ENCODE measurements at regions not wholly inside any gene's neighbourhood (a gene's known extent, or its start where the extent isn't known, plus 50 kb on each side); places are given as distances from the start of the nearest gene placed in this dataset.

DNA sequence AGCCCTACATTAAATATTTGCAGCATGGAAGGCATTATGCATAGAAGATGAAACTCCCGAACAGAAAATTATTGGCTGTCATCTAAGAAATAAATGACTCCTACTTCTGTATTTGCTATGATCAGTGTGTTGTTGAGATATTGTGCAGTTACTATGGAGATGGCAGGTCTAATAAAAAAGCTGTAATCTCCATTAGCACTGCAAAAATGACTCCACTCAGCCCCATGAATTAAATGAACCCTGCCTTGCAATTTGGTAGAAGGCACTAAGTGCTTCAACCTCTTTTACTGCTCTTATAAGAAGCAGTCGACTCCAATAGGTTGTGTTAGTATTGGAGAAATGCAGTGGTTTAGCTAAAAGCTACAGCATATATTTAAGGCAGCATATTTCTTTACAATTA, 290.0 kb upstream of the PHYHIPL start:
- no peaks in the 10 kb centered on the region for H4K20me1 ChIP-seq (ENCODE audit: control insufficient read depth, insufficient read depth, low read length, poor library complexity, severe bottlenecking)
- no peaks in the 10 kb centered on the region for H3K27me3 Mint-ChIP-seq
- H3K9me3 ChIP-seq (ENCODE audit: control extremely low read depth in 1 of 3, control insufficient read depth in 2 of 3, insufficient read depth in 1 of 3, low read length in 2 of 3), result peaks cover 0 to 4% (median 0%) of the 10 kb centered on the region in 3 donors

DNA sequence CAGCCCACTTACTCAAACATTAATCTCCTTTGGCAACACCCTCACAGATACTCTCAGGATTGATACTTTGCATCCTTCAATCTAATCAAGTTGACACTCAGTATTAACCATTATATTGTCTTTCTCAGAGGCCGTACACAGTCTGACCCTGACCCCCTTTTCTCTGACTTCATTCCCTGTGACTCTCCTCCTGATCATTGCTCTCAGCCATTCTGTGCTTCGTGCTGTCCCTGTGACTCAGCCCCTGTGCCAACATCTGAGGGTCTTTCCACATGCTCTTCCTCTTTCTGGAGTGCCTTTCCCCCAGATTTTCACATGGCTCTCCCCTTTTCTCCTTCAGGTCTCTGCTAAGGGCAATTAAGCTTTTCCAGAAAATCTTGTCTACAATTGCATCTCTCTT, 289.0 kb upstream of the PHYHIPL start:
- ChIA-PET CTCF (no interaction called here), POLR2A (no interaction called here)
- Mint-ChIP-seq H3K9me3 (ENCODE audit: insufficient read depth) (peaks cover under 1% of the 10 kb centered on the region), H3K4me3 (no peak overlapping the region), H3K4me1 (no peaks in the 10 kb centered on the region), H3K27ac (no peak overlapping the region), H3K27me3 (no peaks in the 10 kb centered on the region)
- 69% methylated on average over 2 of the region's 2 CpGs for WGBS (ENCODE audit: insufficient coverage)
- intact Hi-C loops (cut with micrococcal nuclease), result no loop called here
- Histone ChIP-seq H4K20me1 (ENCODE audit: control insufficient read depth, insufficient read depth, low read length, poor library complexity, severe bottlenecking) (no peaks in the 10 kb centered on the region), H3K4me1 (ENCODE audit: control insufficient read depth in 2 of 2, insufficient read depth in 2 of 2, low read length in 2 of 2) (no peaks in the 10 kb centered on the region), H2AFZ (ENCODE audit: insufficient read depth, low read depth, low read length, poor library complexity, severe bottlenecking) (no peak overlapping the region), H3K79me2 (ENCODE audit: control insufficient read depth, insufficient read depth, low read length) (no peaks in the 10 kb centered on the region), H3K27ac (ENCODE audit: low read length in 2 of 2) (no peak overlapping the region), H3K9ac (ENCODE audit: low read length) (no peak overlapping the region), H3K27me3 (replicated peaks in 1 of 4; ENCODE audit: control extremely low read depth in 1 of 4, control insufficient read depth in 3 of 4, insufficient read depth in 4 of 4, low read length in 3 of 4) (no peaks in the 10 kb centered on the region), H3K4me2 (replicated peaks; ENCODE audit: low read depth, low read length, poor library complexity, severe bottlenecking) (no peak overlapping the region), H3K4me3 (ENCODE audit: control extremely low read depth in 1 of 5, extremely low read depth in 1 of 5, insufficient read depth in 1 of 5, low read depth in 2 of 5, low read length in 4 of 5) (no peak overlapping the region), H3K36me3 (replicated peaks in 1 of 2; ENCODE audit: control extremely low read depth in 1 of 2, control insufficient read depth in 1 of 2, extremely low read depth in 1 of 2, insufficient read depth in 2 of 2, low read length in 1 of 2) (no peaks in the 10 kb centered on the region), H3K9me3 (ENCODE audit: control extremely low read depth in 1 of 3, control insufficient read depth in 2 of 3, insufficient read depth in 1 of 3, low read length in 2 of 3) (peaks cover 0 to 4% (median 0%) of the 10 kb centered on the region in 3 donors)
- TF ChIP-seq EZH2 (IDR thresholded peaks at IDR 0.05; ENCODE audit: borderline replicate concordance, insufficient read depth, low read depth, low read length, poor library complexity, severe bottlenecking), result no peak
- TF ChIP-seq, protein P1, sequence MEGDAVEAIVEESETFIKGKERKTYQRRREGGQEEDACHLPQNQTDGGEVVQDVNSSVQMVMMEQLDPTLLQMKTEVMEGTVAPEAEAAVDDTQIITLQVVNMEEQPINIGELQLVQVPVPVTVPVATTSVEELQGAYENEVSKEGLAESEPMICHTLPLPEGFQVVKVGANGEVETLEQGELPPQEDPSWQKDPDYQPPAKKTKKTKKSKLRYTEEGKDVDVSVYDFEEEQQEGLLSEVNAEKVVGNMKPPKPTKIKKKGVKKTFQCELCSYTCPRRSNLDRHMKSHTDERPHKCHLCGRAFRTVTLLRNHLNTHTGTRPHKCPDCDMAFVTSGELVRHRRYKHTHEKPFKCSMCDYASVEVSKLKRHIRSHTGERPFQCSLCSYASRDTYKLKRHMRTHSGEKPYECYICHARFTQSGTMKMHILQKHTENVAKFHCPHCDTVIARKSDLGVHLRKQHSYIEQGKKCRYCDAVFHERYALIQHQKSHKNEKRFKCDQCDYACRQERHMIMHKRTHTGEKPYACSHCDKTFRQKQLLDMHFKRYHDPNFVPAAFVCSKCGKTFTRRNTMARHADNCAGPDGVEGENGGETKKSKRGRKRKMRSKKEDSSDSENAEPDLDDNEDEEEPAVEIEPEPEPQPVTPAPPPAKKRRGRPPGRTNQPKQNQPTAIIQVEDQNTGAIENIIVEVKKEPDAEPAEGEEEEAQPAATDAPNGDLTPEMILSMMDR (IDR thresholded peaks at IDR 0.05), result no peak
- no peak for ATAC-seq (ENCODE audit: low read depth)
- DNase-seq, result no peak

More for the DNA sequence above, 290.0 kb upstream of the PHYHIPL start:
- Histone ChIP-seq H3K36me3 (replicated peaks in 1 of 2; ENCODE audit: control extremely low read depth in 1 of 2, control insufficient read depth in 1 of 2, extremely low read depth in 1 of 2, insufficient read depth in 2 of 2, low read length in 1 of 2) (no peaks in the 10 kb centered on the region), H2AFZ (ENCODE audit: insufficient read depth, low read depth, low read length, poor library complexity, severe bottlenecking) (no peak overlapping the region), H3K4me3 (ENCODE audit: control extremely low read depth in 1 of 5, extremely low read depth in 1 of 5, insufficient read depth in 1 of 5, low read depth in 2 of 5, low read length in 4 of 5) (no peak overlapping the region), H3K9ac (ENCODE audit: low read length) (no peak overlapping the region), H3K4me2 (replicated peaks; ENCODE audit: low read depth, low read length, poor library complexity, severe bottlenecking) (no peak overlapping the region), H3K27ac (ENCODE audit: low read length in 2 of 2) (no peak overlapping the region), H3K79me2 (ENCODE audit: control insufficient read depth, insufficient read depth, low read length) (no peaks in the 10 kb centered on the region), H3K27me3 (replicated peaks in 1 of 4; ENCODE audit: control extremely low read depth in 1 of 4, control insufficient read depth in 3 of 4, insufficient read depth in 4 of 4, low read length in 3 of 4) (no peaks in the 10 kb centered on the region), H3K4me1 (ENCODE audit: control insufficient read depth in 2 of 2, insufficient read depth in 2 of 2, low read length in 2 of 2) (no peaks in the 10 kb centered on the region)
- Mint-ChIP-seq H3K9me3 (ENCODE audit: insufficient read depth) (peaks cover 4% of the 10 kb centered on the region), H3K4me3 (no peak overlapping the region), H3K27ac (no peak overlapping the region), H3K4me1 (no peaks in the 10 kb centered on the region)
- intact Hi-C loops (cut with micrococcal nuclease), result no loop called here
- ChIA-PET CTCF (no interaction called here), POLR2A (no interaction called here)
- no peak for ATAC-seq (ENCODE audit: low read depth)
- no CpG with 5 or more reads among the region's 2 CpGs for WGBS (ENCODE audit: insufficient coverage)
- TF ChIP-seq, protein P1 (IDR thresholded peaks at IDR 0.05), result no peak
- no peak for TF ChIP-seq EZH2 (IDR thresholded peaks at IDR 0.05; ENCODE audit: borderline replicate concordance, insufficient read depth, low read depth, low read length, poor library complexity, severe bottlenecking)
- no peak for DNase-seq

Measured in B cell (primary cell).